22Rv1 (cell line): ENCODE measurements at regions not wholly inside any gene's neighbourhood (a gene's known extent, or its start where the extent isn't known, plus 50 kb on each side); places are given as distances from the start of the nearest gene placed in this dataset.
"Not testable (repeated sequence)": the region's sequence is repeated elsewhere in the genome, so short reads cannot be mapped to it uniquely, and the experiment has no call there.

Experiments
- H3K27ac ChIP-seq: fragments of 450-650 bp; 2 replicates; pipeline ENCODE4 v1.5.1; 2017
- CTCF ChIP-seq: fragments of 450-650 bp; IDR thresholded peaks from 2 replicates; pipeline ENCODE4 v1.5.1; 2017; ENCODE audit warnings: mild to moderate bottlenecking
- ZFX ChIP-seq: fragments of 450-650 bp; IDR thresholded peaks from 2 replicates; pipeline ENCODE4 v1.6.1; 2017; ENCODE audit warnings: antibody characterized with exemption, borderline replicate concordance

DNA sequence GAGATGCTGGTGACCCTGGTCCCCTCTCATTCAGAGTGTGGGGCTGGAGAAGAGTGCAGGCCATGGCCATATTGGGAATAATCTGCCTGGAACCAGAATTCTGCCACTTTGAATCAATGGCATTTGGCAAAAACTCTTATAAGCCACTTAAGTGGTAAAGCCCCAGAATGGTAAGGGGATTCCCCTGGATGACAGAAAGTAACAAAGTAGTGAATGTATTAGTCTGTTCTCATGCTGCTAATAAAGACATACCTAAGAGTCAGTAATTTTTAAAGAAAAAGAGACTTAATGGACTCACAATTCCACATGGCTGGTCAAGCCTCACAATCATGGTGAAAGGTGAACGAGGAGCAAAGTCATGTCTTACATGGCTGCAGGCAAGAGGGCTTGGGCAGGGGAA is 248.6 kb downstream of the SH2D4B start:
- H3K27ac ChIP-seq, result no peak overlapping the region
- no peak for TF ChIP-seq ZFX
- TF ChIP-seq CTCF, result no peak

- no peak overlapping the region for H3K27ac ChIP-seq
- TF ChIP-seq ZFX (no peak), CTCF (no peak)
Measured at GRCh38 chr10:80787952-80788351, 250.2 kb downstream of the SH2D4B start.

DNA sequence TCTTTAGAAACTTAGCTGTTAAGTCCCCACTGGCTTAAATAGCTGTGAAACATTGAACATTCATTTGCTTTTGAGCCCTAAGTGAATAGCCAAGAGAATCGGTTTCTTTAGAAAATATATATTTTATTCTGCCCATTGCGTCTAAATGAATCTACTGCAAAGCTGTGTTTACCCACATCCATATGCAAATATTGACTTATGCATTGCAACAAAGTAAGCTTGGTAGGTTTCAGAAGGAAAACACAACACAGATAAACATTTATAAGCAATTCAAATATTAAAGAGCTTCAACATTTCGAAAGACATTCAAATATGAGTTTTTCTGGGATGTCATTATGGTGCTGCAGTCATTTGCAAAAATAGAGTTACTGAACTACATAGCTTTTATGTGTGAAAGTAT is 257.3 kb downstream of the SH2D4B start:
- TF ChIP-seq ZFX (no peak), CTCF (no peak)

GRCh38 chr10:80805343-80806020 is 267.8 kb downstream of the SH2D4B start:
- no peak overlapping the region for H3K27ac ChIP-seq
- no peak for TF ChIP-seq ZFX
- TF ChIP-seq CTCF, result no peak

More for the DNA sequence above, 257.3 kb downstream of the SH2D4B start:
- H3K27ac ChIP-seq, result peak overlapping the region; percentile 38

DNA sequence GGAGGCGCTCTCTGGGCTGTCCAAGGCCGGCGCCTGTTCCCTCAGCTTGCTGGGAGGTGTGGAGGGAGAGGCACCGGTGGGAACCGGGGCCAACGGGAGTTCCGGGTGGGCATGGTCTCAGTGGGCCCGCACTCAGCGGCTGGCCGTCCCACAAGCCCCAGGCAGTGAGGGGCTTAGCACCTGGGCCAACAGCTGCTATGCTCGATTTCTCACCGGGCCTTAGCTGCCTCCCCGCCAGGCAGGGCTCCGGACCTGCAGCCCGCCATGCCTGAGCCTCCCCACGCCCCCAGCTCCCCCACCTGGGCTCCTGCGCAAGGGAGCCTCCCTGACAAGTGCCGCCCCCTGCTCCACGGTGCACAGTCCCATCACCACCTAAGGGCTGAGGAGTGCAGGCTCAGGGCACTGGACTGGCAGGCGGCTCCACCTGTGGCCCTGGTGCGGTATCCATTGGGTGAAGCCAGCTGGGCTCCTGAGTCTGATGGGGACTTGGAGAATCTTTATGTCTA is 276.5 kb downstream of the SH2D4B start:
- no peak overlapping the region for H3K27ac ChIP-seq
- TF ChIP-seq ZFX (no peak), CTCF (no peak)

GRCh38 chr10:80829151-80829550 is 291.4 kb downstream of the SH2D4B start:
- 0 out of 2 replicates have a peak overlapping the region, but pooled peaks have one; percentile 43 for H3K27ac ChIP-seq
- TF ChIP-seq CTCF, result no peak
- TF ChIP-seq ZFX, result no peak

- TF ChIP-seq ZFX (no peak), CTCF (peak; percentile 10; the same call in 1 of the 2 replicates)
Measured at GRCh38 chr10:80829562-80829961, 291.9 kb downstream of the SH2D4B start.

DNA sequence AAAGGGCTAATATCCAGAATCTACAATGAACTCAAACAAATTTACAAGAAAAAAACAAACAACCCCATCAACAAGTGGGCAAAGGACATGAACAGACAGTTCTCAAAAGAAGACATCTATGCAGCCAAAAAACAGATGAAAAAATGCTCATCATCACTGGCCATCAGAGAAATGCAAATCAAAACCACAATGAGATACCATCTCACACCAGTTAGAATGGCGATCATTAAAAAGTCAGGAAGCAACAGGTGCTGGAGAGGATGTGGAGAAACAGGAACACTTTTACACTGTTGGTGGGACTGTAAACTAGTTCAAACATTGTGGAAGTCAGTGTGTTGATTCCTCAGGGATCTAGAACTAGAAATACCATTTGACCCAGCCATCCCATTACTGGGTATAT is 295.0 kb downstream of the SH2D4B start:
- not testable (repeated sequence) for H3K27ac ChIP-seq

More at GRCh38 chr10:80829562-80829961, 291.9 kb downstream of the SH2D4B start:
- peak overlapping the region; percentile 43 for H3K27ac ChIP-seq
